ENCODE measurements at regions not wholly inside any gene's neighbourhood (a gene's known extent, or its start where the extent isn't known, plus 50 kb on each side); places are given as distances from the start of the nearest gene placed in this dataset.

DNA sequence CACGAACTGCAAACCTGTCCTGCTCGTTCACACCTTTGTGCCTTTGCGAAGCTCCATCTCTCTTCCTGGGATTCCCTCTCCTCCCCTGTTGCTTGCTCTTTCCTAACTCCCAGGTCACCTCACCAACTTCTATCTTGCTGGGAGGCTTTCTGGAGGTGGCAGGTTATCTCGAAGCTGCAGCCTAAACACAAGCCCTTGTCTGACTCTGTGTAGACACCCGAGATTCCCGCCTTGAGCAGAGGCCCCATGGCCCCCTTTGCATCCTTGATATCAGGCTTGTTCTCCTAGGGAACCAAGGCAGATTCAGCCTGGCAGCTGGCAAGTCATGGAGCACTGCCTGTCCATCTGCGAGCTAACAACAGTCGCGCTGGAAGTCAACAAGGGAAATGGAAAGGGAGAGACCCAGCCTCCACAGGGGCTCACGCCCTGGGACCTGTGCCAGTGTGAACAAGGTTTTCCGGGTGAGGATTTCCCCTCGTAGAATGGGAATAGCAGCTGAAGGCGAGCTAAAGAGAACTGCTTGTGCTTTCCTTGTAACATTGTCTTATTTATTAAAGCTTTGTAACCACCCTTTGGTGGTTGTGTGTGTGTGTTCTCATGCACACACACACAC, 109.5 kb upstream of the JUN start:
- no peak for FAIRE-seq

DNA sequence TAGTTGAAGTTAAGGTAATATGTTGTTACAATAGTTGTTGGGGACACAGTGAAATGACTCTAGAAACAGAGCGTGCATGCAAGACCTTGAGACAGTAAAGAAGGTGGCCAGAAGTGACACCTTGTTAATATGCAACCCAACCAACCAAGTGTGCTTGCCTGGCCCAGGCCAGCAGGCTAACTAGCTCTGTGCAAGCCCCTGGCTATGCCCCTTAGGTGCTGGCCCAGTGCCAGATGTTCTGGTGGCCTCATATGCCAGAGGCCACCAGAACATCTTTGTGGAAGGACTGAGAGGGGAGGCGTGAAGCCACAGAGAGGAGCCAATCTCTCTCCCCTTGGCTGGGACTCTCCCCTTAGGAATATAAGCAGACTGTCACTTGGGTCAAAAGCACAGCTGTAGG, 111.2 kb upstream of the JUN start:
- no peak for FAIRE-seq

DNA sequence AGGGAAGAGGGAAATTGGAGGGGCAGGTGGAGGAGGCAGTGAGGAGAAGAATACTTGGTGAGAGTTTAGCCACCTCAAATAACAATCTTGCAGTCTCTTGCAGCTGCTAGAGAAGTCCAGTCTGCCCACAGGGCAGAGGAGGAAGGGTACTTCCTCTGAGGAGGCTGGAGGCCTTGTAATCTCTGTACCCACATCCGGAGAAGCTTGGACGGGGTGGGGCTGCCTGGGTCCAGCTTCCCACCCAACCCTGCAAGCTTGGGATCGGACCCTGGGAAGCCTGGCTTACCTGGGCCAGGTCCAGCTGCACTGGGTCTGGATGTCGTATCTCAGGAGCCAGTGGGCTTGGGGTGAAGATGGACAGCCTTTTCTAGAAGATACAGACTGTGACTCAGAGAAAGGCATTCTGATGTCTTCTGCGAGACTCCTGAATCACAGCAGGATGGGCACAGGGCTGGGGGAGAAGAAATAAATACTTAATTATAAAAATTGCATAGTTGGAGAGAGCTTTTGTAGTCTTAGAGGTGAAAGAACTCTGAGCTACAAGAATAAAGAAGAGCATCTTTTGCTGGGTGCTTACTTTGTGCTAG, 111.8 kb upstream of the JUN start:
- no peak for FAIRE-seq

DNA sequence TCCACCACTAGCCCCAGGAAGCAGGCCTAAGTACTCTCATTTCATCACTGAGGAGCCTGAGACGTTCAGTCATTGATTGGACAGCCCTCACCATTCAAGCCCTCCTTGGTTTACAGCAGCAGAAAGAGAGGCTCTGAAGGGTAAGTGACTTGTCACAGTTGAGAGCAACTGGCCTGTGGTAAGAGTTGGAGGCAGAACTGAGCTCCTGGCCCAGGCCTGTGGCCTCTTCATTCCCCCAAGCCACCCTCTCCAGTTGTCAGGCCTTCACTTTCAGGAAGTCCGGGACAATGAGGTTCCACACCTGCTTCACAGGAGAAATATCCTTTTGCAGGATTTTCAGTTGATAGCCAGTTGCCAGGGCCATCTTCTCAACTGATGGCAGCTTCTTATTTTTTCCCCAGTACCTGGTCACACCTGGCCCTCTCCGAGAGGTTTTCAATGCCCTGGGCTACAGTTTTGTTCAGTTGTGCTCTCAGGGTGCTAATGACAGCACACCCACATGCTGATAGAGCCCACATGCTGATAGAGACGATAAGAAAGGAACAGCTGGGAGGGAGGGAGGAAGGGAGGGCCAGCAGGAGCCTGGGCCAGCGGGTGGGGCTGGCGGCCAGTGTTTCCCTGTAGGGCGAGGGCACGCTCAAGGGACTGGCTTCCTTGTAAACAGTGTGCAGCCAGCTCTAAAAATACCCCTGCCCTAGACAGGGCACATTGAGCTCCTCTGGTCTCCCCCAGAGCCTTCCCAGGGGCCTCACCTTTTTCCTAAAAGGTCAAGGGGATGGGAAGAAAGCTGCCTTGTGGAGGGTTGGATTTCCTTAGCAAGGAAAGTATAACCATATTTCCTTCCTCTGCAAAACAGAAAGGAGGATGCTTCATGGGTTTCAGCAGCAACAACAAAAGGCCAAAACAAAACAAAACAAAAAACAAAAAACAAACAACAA, 112.7 kb upstream of the JUN start:
- FAIRE-seq: no peak

GRCh38 chr1:58898739-58899586, 115.1 kb upstream of the JUN start:
- no peak for FAIRE-seq

GRCh38 chr1:58899587-58900271, 115.9 kb upstream of the JUN start:
- no peak for FAIRE-seq

GRCh38 chr1:58900396-58900795, 116.5 kb upstream of the JUN start:
- FAIRE-seq: no peak

GRCh38 chr1:58901008-58901407, 117.2 kb upstream of the JUN start:
- no peak for FAIRE-seq

DNA sequence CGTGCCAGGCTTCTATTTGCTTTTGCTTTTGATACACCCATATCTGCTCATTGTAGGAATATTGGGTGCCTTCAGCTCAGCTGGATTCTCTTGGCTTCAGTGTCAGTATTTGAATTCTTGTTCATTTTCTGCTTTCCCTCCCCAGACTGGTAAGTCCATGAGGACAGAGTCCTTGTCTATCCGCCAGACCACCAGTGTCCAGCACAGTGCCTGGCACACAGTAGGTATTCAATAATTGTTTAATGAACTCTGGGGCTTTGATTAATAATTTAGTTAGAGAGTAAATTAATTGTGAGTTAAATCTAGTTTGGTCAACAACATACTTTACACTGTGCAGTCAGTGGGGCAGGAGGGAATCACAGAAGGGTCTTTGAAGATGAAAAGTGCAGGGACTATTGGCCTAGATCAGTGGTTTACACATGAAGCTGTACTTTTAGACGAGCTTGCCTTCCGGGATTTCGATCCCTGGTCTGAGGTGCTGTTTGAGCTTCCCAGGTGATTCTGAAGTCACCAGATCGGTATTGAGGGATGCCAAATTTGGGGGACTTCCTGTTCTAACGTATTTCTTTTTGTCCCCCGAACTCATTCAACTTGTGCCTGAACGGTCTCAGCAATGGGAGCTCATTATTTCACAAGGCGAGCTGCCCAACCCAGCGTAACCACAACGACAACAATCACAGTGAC, 119.1 kb upstream of the JUN start:
- no peak for FAIRE-seq

- no peak for FAIRE-seq
Measured at GRCh38 chr1:58903514-58904298, 119.9 kb upstream of the JUN start.

GRCh38 chr1:58904299-58905125, 120.7 kb upstream of the JUN start:
- FAIRE-seq: no peak

GRCh38 chr1:58905126-58905490, 121.3 kb upstream of the JUN start:
- no peak for FAIRE-seq

DNA sequence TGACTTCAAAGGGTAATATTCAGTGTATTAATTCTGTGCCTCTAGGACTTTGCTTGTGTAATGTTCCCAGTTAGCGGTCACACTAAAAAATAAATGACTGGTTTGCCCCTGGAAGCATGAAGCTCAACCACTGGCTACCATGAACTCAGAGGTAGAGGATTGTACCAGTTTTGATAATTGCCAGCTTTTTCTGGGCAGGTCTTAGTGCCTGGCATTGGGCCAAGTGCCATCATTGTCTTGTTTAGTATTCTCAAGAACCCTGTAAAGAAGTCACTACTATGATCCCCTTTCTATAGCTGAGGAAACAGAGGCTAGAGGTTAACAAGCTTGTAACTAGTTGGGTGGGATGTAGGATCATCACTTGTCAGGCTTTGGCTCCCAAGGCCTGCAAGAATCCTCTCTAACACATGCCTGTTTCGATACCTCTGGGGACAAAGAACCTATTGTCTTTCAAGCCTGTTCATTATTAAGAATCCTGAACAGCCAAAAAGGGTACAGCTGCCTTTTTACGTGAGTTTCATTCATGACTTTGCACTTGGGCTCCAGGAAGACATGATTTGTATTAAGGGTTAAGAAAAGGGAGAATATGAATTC, 121.9 kb upstream of the JUN start:
- no peak for FAIRE-seq

GRCh38 chr1:58907398-58907797, 123.6 kb upstream of the JUN start:
- no peak for FAIRE-seq

DNA sequence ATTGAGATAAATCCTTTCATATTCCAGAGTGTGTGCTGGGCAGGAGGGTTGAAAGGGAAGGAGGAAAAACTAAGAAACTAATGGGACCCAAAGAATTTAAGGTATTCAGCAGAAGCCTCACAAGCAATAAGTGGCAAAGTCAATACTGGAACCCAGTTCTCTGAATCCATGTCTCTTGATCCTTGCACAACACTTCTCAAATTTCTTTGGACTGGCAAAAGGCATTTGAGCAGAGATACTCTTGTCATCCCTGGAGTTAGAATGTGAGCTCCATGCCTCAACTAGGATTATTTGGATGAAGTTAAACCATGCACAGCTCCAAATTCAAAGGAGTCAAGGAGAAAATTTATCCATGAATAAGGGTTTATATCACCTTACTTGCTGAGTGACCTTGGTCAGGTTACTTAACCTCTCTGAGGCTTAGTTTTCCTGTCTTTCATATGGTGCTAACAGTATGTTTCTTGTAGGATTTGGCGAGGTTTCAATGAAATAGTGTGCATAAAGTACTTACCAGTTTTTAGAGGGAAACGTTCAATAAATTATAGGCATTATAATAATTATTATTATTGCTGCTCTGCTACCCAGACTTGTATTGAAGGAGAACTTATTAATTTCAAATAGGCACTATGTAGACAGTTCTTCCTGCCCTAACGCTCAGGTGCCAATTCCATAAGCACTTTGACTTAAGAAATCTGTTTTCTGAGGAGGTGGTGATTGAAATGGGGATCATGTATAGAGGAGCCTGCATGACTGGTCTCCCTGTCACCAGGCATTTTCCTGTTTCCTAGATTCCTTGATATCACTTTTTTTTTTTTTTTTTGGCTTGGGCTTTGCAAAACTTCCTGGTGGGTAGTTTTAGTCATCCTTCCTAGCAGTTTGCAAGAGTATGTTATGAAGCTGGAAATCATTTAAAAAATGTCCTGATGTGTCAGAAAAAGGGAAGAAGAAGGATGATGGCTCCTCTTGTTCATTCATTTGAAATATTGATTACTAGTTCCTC, 125.0 kb upstream of the JUN start:
- FAIRE-seq: no peak

DNA sequence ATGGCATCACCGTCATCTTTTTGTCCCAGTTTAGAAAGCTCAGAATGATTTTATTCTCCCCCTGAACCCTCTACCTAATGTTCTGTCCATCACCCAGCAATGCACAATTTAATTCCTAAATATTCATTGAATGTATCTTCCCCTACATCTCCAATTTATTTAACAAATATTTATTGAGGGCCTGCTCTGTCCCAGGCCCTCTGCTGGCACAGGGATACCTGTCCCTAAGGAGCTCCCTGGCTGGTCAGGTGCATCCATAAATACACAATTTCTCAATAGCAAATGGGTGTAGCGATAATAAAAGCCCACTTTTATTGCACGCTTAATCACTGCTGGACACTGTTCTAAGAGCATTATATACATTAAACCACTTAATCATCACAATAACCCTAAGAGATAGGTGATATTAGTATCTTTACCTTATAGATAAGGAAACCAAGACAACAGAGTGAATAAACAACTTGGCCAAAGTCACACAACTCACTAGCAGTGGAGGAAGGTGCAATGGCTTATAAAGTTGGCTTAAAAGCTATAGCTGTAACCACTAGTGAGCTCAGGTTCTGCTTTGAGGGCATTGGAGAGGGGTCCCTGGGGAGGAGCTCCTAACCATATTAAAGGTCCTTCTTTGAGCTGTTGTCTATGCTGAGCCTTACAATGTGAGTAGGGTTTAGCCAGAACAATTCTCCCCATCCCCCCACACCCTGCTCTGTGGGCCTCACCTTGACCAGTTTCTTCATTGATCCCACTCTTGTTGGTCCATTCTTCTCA, 126.3 kb upstream of the JUN start:
- no peak for FAIRE-seq

DNA sequence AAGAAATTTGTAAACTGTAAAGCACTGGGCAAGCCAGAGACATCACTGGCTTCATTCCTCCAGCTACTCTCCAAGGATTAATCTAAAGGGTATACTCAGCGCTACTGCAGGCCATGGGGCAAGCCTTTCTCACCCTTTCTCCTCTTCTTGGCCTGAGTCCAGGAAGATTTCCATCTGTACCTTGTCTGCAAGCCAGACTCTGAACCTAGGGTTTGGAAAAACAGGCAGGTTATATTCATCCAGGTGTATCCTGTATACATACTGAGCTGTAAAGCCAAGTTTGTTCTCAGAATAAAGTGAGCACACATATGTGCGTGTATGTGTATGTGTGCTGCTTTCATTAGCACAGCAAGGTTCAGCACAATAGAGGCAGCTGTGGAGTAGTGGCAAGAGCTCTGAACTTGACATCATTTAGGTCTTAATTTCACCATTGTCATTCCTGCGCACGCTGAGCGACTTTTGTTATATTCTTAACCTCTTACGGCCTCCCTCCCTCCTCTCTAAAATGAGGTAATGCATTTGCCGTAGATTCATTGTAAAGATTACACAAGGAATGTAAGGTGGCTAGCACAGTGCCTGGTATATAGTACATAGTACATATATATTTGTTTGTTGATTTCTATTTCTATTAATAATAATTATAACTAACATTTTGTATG, 128.1 kb upstream of the JUN start:
- FAIRE-seq: no peak

Measured in islet of Langerhans (tissue), 1 donor.